ENCODE measurements at regions not wholly inside any gene's neighbourhood (a gene's known extent, or its start where the extent isn't known, plus 50 kb on each side); places are given as distances from the start of the nearest gene placed in this dataset.

- H3K9me3 ChIP-seq = no peaks in the 10 kb centered on the region
- POLR2A ChIA-PET = no interaction called here
- peaks cover 0 to 21% of the 10 kb centered on the region in 2 experiments for H3K27me3 ChIP-seq (replicated peaks in 1 of 2; ENCODE audit: control insufficient read depth in 2 of 2, extremely low read depth in 1 of 2, insufficient read depth in 2 of 2, low read length in 1 of 2)
- DNase-seq (no peak), ATAC-seq (replicated peaks in 1 of 4) (no peak)
- H3K9me3 Mint-ChIP-seq = no peaks in the 10 kb centered on the region
- no peak overlapping the region for H3K4me3 ChIP-seq (ENCODE audit: control insufficient read depth in 1 of 2, extremely low read depth in 1 of 2, low read length in 1 of 2)
- H3K4me1 ChIP-seq (ENCODE audit: control insufficient read depth in 1 of 2, extremely low read depth in 1 of 2, insufficient read depth in 2 of 2, low read length in 2 of 2) = no peaks in the 10 kb centered on the region
- no peak overlapping the region for H3K27ac ChIP-seq (ENCODE audit: low read length)
- H3K36me3 Mint-ChIP-seq = no peaks in the 10 kb centered on the region
- no peak overlapping the region for H3K4me3 Mint-ChIP-seq
- CTCF ChIA-PET = no interaction called here
- H3K4me1 Mint-ChIP-seq = peaks cover 0 to under 1% (median 0%) of the 10 kb centered on the region in 3 donors
- peaks cover 11 to 19% of the 10 kb centered on the region in 2 donors for H3K27me3 Mint-ChIP-seq
- no peaks in the 10 kb centered on the region for H3K36me3 ChIP-seq (ENCODE audit: control insufficient read depth in 2 of 2, extremely low read depth in 1 of 2, insufficient read depth in 1 of 2, low read length in 1 of 2)
- no CpG with 5 or more reads among the region's 1 CpG for WGBS (ENCODE audit: insufficient coverage)
- no peak overlapping the region for H3K27ac Mint-ChIP-seq
Observed at GRCh38 chr2:120547662-120548061, 188.0 kb upstream of the GLI2 start.

GRCh38 chr2:120548627-120549608 is 186.8 kb upstream of the GLI2 start:
- Mint-ChIP-seq H3K4me1 (peaks cover 0 to 10% (median 0%) of the 10 kb centered on the region in 3 donors), H3K27ac (no peak overlapping the region), H3K4me3 (no peak overlapping the region), H3K9me3 (no peaks in the 10 kb centered on the region), H3K36me3 (no peaks in the 10 kb centered on the region), H3K27me3 (peaks cover 18 to 28% of the 10 kb centered on the region in 2 donors)
- ATAC-seq (replicated peaks in 1 of 4) (no peak), DNase-seq (no peak)
- ChIA-PET CTCF (interaction anchor here in 1 of 2 donors (0.8 kb wide), 1 partner anchor 48 kb away, joined by 8 read pairs; no protein-coding TSS in a partner anchor), POLR2A (no interaction called here)
- Histone ChIP-seq H3K27ac (ENCODE audit: low read length) (no peak overlapping the region), H3K4me3 (ENCODE audit: control insufficient read depth in 1 of 2, extremely low read depth in 1 of 2, low read length in 1 of 2) (no peak overlapping the region), H3K36me3 (ENCODE audit: control insufficient read depth in 2 of 2, extremely low read depth in 1 of 2, insufficient read depth in 1 of 2, low read length in 1 of 2) (no peaks in the 10 kb centered on the region), H3K9me3 (no peaks in the 10 kb centered on the region), H3K4me1 (ENCODE audit: control insufficient read depth in 1 of 2, extremely low read depth in 1 of 2, insufficient read depth in 2 of 2, low read length in 2 of 2) (no peaks in the 10 kb centered on the region), H3K27me3 (replicated peaks in 1 of 2; ENCODE audit: control insufficient read depth in 2 of 2, extremely low read depth in 1 of 2, insufficient read depth in 2 of 2, low read length in 1 of 2) (peaks cover 0 to 33% of the 10 kb centered on the region in 2 experiments)
- WGBS (ENCODE audit: insufficient coverage) = 84% methylated on average over 13 of the region's 16 CpGs

- Mint-ChIP-seq H3K9me3 (no peaks in the 10 kb centered on the region), H3K27me3 (peaks cover 19 to 24% of the 10 kb centered on the region in 2 donors), H3K36me3 (no peaks in the 10 kb centered on the region), H3K4me1 (peaks cover 0 to 10% (median 0%) of the 10 kb centered on the region in 3 donors), H3K27ac (no peak overlapping the region), H3K4me3 (no peak overlapping the region)
- Histone ChIP-seq H3K36me3 (ENCODE audit: control insufficient read depth in 2 of 2, extremely low read depth in 1 of 2, insufficient read depth in 1 of 2, low read length in 1 of 2) (no peaks in the 10 kb centered on the region), H3K27ac (ENCODE audit: low read length) (no peak overlapping the region), H3K4me3 (ENCODE audit: control insufficient read depth in 1 of 2, extremely low read depth in 1 of 2, low read length in 1 of 2) (no peak overlapping the region), H3K4me1 (ENCODE audit: control insufficient read depth in 1 of 2, extremely low read depth in 1 of 2, insufficient read depth in 2 of 2, low read length in 2 of 2) (no peaks in the 10 kb centered on the region), H3K9me3 (no peaks in the 10 kb centered on the region), H3K27me3 (replicated peaks in 1 of 2; ENCODE audit: control insufficient read depth in 2 of 2, extremely low read depth in 1 of 2, insufficient read depth in 2 of 2, low read length in 1 of 2) (peaks cover 0 to 29% of the 10 kb centered on the region in 2 experiments)
- ATAC-seq (replicated peaks in 1 of 4) (no peak), DNase-seq (no peak)
- ChIA-PET POLR2A (no interaction called here), CTCF (no interaction called here)
- 71% methylated on average over 3 of the region's 6 CpGs for WGBS (ENCODE audit: insufficient coverage)
Observed at GRCh38 chr2:120549841-120550240, 185.8 kb upstream of the GLI2 start.

- Mint-ChIP-seq H3K27ac (no peak overlapping the region), H3K9me3 (no peaks in the 10 kb centered on the region), H3K4me3 (no peak overlapping the region), H3K4me1 (peaks cover 0 to 10% (median 0%) of the 10 kb centered on the region in 3 donors), H3K36me3 (no peaks in the 10 kb centered on the region), H3K27me3 (peaks cover 19 to 24% of the 10 kb centered on the region in 2 donors)
- no peak overlapping the region for H3K4me3 ChIP-seq (ENCODE audit: control insufficient read depth in 1 of 2, extremely low read depth in 1 of 2, low read length in 1 of 2)
- no peak for DNase-seq
- 61% methylated on average over 4 of the region's 4 CpGs for WGBS (ENCODE audit: insufficient coverage)
- ChIA-PET POLR2A (no interaction called here), CTCF (no interaction called here)
- no peaks in the 10 kb centered on the region for H3K4me1 ChIP-seq (ENCODE audit: control insufficient read depth in 1 of 2, extremely low read depth in 1 of 2, insufficient read depth in 2 of 2, low read length in 2 of 2)
- no peaks in the 10 kb centered on the region for H3K36me3 ChIP-seq (ENCODE audit: control insufficient read depth in 2 of 2, extremely low read depth in 1 of 2, insufficient read depth in 1 of 2, low read length in 1 of 2)
- no peaks in the 10 kb centered on the region for H3K9me3 ChIP-seq
- no peak for ATAC-seq (replicated peaks in 1 of 4)
- peaks cover 0 to 29% of the 10 kb centered on the region in 2 experiments for H3K27me3 ChIP-seq (replicated peaks in 1 of 2; ENCODE audit: control insufficient read depth in 2 of 2, extremely low read depth in 1 of 2, insufficient read depth in 2 of 2, low read length in 1 of 2)
- H3K27ac ChIP-seq (ENCODE audit: low read length) = no peak overlapping the region
Observed at GRCh38 chr2:120550282-120550681, 185.4 kb upstream of the GLI2 start.

- Histone ChIP-seq H3K4me3 (ENCODE audit: control insufficient read depth in 1 of 2, extremely low read depth in 1 of 2, low read length in 1 of 2) (no peak overlapping the region), H3K27ac (ENCODE audit: low read length) (no peak overlapping the region), H3K36me3 (ENCODE audit: control insufficient read depth in 2 of 2, extremely low read depth in 1 of 2, insufficient read depth in 1 of 2, low read length in 1 of 2) (no peaks in the 10 kb centered on the region), H3K9me3 (no peaks in the 10 kb centered on the region), H3K27me3 (replicated peaks in 1 of 2; ENCODE audit: control insufficient read depth in 2 of 2, extremely low read depth in 1 of 2, insufficient read depth in 2 of 2, low read length in 1 of 2) (peaks cover 0 to 33% of the 10 kb centered on the region in 2 experiments), H3K4me1 (ENCODE audit: control insufficient read depth in 1 of 2, extremely low read depth in 1 of 2, insufficient read depth in 2 of 2, low read length in 2 of 2) (no peaks in the 10 kb centered on the region)
- Mint-ChIP-seq H3K4me1 (peaks cover 0 to 10% (median 0%) of the 10 kb centered on the region in 3 donors), H3K9me3 (no peaks in the 10 kb centered on the region), H3K27ac (no peak overlapping the region), H3K27me3 (peaks cover 17 to 22% of the 10 kb centered on the region in 2 donors), H3K36me3 (no peaks in the 10 kb centered on the region), H3K4me3 (no peak overlapping the region)
- ChIA-PET POLR2A (interaction anchor here in 1 of 2 donors (0.6 kb wide), 1 partner anchor 203 kb away, joined by 9 read pairs; no protein-coding TSS in a partner anchor), CTCF (no interaction called here)
- 67% methylated on average over 1 of the region's 2 CpGs for WGBS (ENCODE audit: insufficient coverage)
- no peak for ATAC-seq (replicated peaks in 1 of 4)
- DNase-seq = no peak
Observed at GRCh38 chr2:120550893-120551446, 184.7 kb upstream of the GLI2 start.

GRCh38 chr2:120551522-120551921 is 184.1 kb upstream of the GLI2 start:
- ChIA-PET CTCF (interaction anchor here in 1 of 2 donors (0.7 kb wide), 1 partner anchor 528 kb away, joined by 3 read pairs; no protein-coding TSS in a partner anchor), POLR2A (no interaction called here)
- peaks cover 17 to 22% of the 10 kb centered on the region in 2 donors for H3K27me3 Mint-ChIP-seq
- Histone ChIP-seq H3K4me1 (ENCODE audit: control insufficient read depth in 1 of 2, extremely low read depth in 1 of 2, insufficient read depth in 2 of 2, low read length in 2 of 2) (no peaks in the 10 kb centered on the region), H3K4me3 (ENCODE audit: control insufficient read depth in 1 of 2, extremely low read depth in 1 of 2, low read length in 1 of 2) (no peak overlapping the region), H3K9me3 (no peaks in the 10 kb centered on the region), H3K36me3 (ENCODE audit: control insufficient read depth in 2 of 2, extremely low read depth in 1 of 2, insufficient read depth in 1 of 2, low read length in 1 of 2) (no peaks in the 10 kb centered on the region), H3K27ac (ENCODE audit: low read length) (no peak overlapping the region), H3K27me3 (replicated peaks in 1 of 2; ENCODE audit: control insufficient read depth in 2 of 2, extremely low read depth in 1 of 2, insufficient read depth in 2 of 2, low read length in 1 of 2) (peaks cover 0 to 29% of the 10 kb centered on the region in 2 experiments)
- ATAC-seq (replicated peaks in 1 of 4) (no peak), DNase-seq (no peak)
- no peak overlapping the region for H3K4me3 Mint-ChIP-seq
- no peak overlapping the region for H3K27ac Mint-ChIP-seq
- H3K9me3 Mint-ChIP-seq = no peaks in the 10 kb centered on the region
- WGBS (ENCODE audit: insufficient coverage) = 0% methylated on average over 1 of the region's 3 CpGs
- peaks cover 0 to 10% (median 0%) of the 10 kb centered on the region in 3 donors for H3K4me1 Mint-ChIP-seq
- H3K36me3 Mint-ChIP-seq = no peaks in the 10 kb centered on the region

All from T-cell (primary cell).